MM.1S (cell line): ENCODE measurements at regions not wholly inside any gene's neighbourhood (a gene's known extent, or its start where the extent isn't known, plus 50 kb on each side); places are given as distances from the start of the nearest gene placed in this dataset.

Source experiments
- DNase-seq: peaks from one replicate; pipeline ENCODE4 v3.0.0-alpha.2; 2015
- H2AFZ ChIP-seq: fragments of 300-600 bp; sonication (generic); 2 replicates; pipeline ENCODE4 v1.6.0; 2016; ENCODE audit warnings: antibody characterized with exemption, low read length
- H3F3A ChIP-seq: fragments of 300-600 bp; sonication (generic); 2 replicates; pipeline ENCODE4 v1.6.1; 2016; ENCODE audit warnings: mild to moderate bottlenecking, antibody characterized with exemption, low read length, moderate library complexity, mixed read lengths; ENCODE audit not compliant: insufficient read depth
- H3K27ac ChIP-seq: fragments of 300-600 bp; sonication (generic); 2 replicates; pipeline ENCODE4 v1.5.1; 2016; ENCODE audit warnings: mild to moderate bottlenecking, low read length
- H3K27me3 ChIP-seq: fragments of 300-600 bp; sonication (generic); replicated peaks from 2 replicates; pipeline ENCODE4 v1.6.0; 2016; ENCODE audit warnings: low read length; ENCODE audit not compliant: insufficient read depth
- H3K36me3 ChIP-seq: fragments of 300-600 bp; sonication (generic); replicated peaks from 2 replicates; pipeline ENCODE4 v1.6.1; 2016; ENCODE audit warnings: mild to moderate bottlenecking, low read length, mixed read lengths; ENCODE audit not compliant: insufficient read depth
- H3K4me1 ChIP-seq: fragments of 300-600 bp; sonication (generic); 2 replicates; pipeline ENCODE4 v1.6.1; 2016; ENCODE audit warnings: low read length, mixed read lengths
- H3K4me2 ChIP-seq: fragments of 300-600 bp; sonication (generic); 2 replicates; pipeline ENCODE4 v1.6.0; 2016; ENCODE audit warnings: low read depth, low read length
- H3K4me3 ChIP-seq: fragments of 300-600 bp; sonication (generic); 2 replicates; pipeline ENCODE4 v1.5.1; 2016; ENCODE audit warnings: low read length, mixed read lengths
- H3K79me2 ChIP-seq: fragments of 300-600 bp; sonication (generic); 2 replicates; pipeline ENCODE4 v1.6.1; 2016; ENCODE audit warnings: mixed run types, low read length, mixed read lengths
- H3K9ac ChIP-seq: fragments of 300-600 bp; sonication (generic); 2 replicates; pipeline ENCODE4 v1.6.1; 2016; ENCODE audit warnings: low read length, mixed read lengths
- H3K9me2 ChIP-seq: fragments of 300-600 bp; sonication (generic); replicated peaks from 2 replicates; pipeline ENCODE4 v1.6.1; 2016; ENCODE audit warnings: mild to moderate bottlenecking, low read length, mixed read lengths; ENCODE audit not compliant: insufficient read depth
- H3K9me3 ChIP-seq: fragments of 300-600 bp; sonication (generic); replicated peaks from 2 replicates; pipeline ENCODE4 v1.6.1; 2016; ENCODE audit warnings: mild to moderate bottlenecking, low read length, mixed read lengths; ENCODE audit not compliant: insufficient read depth
- H4K20me1 ChIP-seq: fragments of 300-600 bp; sonication (generic); 2 replicates; pipeline ENCODE4 v1.6.1; 2016; ENCODE audit warnings: mild to moderate bottlenecking, low read length, moderate library complexity, mixed read lengths; ENCODE audit not compliant: insufficient read depth
- EZH2 ChIP-seq: fragments of 300-600 bp; sonication (generic); optimal IDR thresholded peaks from 2 replicates; pipeline ENCODE3; 2017; ENCODE audit warnings: low read depth, mild to moderate bottlenecking, antibody characterized with exemption, low read length, mixed read lengths
- EZH2phosphoT487 ChIP-seq: fragments of 300-600 bp; sonication (generic); IDR thresholded peaks from 2 replicates; pipeline ENCODE4 v1.6.1; 2018; ENCODE audit warnings: antibody characterized with exemption, low read length
- TF ChIP-seq, protein P1 (sequence below): fragments of 300-600 bp; sonication (generic); IDR thresholded peaks from 2 replicates; pipeline ENCODE4 v1.5.1; 2016; ENCODE audit warnings: antibody characterized with exemption, low read length, mixed read lengths

DNA sequence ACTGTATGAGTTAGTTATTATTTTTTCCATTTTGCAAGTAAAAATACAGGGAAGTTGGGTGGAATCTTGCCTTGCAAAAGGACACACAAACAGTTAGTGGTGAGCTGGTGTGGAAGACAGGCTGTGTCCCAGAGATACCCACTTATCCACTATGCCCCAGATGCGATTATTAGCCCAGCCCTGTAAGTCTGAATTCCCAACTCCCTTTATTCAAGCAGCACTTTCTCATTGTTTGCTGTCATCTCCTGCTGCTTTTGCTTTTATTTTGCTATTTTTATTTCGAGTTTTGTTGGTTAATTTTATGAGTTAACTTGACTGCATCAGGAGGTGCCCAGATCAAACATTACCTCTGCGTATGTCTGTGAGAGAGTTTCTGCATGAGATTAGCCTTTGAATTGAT is 239.4 kb downstream of the DOK5 start:
- Histone ChIP-seq H3K9me3 (no peaks in the 10 kb centered on the region), H4K20me1 (no peaks in the 10 kb centered on the region), H3K27ac (no peak overlapping the region), H3K4me2 (no peak overlapping the region), H3K4me3 (no peak overlapping the region), H3F3A (peaks cover 3% of the 10 kb centered on the region; the same call in 1 of the 2 replicates), H3K9me2 (no peaks in the 10 kb centered on the region), H3K79me2 (no peaks in the 10 kb centered on the region), H3K4me1 (peaks cover 20% of the 10 kb centered on the region), H3K27me3 (no peaks in the 10 kb centered on the region), H2AFZ (no peak overlapping the region), H3K9ac (no peak overlapping the region), H3K36me3 (no peaks in the 10 kb centered on the region)
- TF ChIP-seq EZH2 (no peak), EZH2phosphoT487 (no peak)
- TF ChIP-seq, protein P1, sequence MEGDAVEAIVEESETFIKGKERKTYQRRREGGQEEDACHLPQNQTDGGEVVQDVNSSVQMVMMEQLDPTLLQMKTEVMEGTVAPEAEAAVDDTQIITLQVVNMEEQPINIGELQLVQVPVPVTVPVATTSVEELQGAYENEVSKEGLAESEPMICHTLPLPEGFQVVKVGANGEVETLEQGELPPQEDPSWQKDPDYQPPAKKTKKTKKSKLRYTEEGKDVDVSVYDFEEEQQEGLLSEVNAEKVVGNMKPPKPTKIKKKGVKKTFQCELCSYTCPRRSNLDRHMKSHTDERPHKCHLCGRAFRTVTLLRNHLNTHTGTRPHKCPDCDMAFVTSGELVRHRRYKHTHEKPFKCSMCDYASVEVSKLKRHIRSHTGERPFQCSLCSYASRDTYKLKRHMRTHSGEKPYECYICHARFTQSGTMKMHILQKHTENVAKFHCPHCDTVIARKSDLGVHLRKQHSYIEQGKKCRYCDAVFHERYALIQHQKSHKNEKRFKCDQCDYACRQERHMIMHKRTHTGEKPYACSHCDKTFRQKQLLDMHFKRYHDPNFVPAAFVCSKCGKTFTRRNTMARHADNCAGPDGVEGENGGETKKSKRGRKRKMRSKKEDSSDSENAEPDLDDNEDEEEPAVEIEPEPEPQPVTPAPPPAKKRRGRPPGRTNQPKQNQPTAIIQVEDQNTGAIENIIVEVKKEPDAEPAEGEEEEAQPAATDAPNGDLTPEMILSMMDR: no peak
- no peak for DNase-seq

DNA sequence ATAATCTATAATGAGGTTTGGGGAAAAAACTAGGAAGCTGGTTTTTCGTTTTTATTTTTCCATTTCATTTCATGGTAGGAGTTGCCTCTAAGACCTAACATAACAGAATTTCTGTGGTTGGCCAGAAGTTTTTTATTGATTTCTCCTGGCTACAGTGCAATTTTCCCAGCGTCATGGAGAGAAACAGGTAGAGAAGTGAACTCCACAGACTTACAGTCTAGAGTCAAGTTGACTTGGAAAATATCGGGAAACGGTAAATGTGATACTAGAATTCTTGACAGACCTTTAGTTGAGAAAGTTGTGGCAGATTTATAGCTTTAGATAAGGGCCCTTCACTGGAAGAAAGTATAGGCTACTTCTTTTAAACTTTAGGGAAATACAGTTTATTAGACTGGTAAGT is 238.3 kb downstream of the DOK5 start:
- Histone ChIP-seq H3K4me1 (peaks cover 20% of the 10 kb centered on the region), H3K27ac (no peak overlapping the region), H3K4me3 (no peak overlapping the region), H3K9me3 (no peaks in the 10 kb centered on the region), H4K20me1 (no peaks in the 10 kb centered on the region), H3K9me2 (no peaks in the 10 kb centered on the region), H3K36me3 (no peaks in the 10 kb centered on the region), H3K27me3 (no peaks in the 10 kb centered on the region), H3K9ac (no peak overlapping the region), H2AFZ (no peak overlapping the region), H3K79me2 (no peaks in the 10 kb centered on the region), H3K4me2 (no peak overlapping the region), H3F3A (peaks cover 3% of the 10 kb centered on the region; the same call in 1 of the 2 replicates)
- TF ChIP-seq, protein P1: no peak
- no peak for TF ChIP-seq EZH2phosphoT487
- no peak for TF ChIP-seq EZH2
- DNase-seq: no peak

DNA sequence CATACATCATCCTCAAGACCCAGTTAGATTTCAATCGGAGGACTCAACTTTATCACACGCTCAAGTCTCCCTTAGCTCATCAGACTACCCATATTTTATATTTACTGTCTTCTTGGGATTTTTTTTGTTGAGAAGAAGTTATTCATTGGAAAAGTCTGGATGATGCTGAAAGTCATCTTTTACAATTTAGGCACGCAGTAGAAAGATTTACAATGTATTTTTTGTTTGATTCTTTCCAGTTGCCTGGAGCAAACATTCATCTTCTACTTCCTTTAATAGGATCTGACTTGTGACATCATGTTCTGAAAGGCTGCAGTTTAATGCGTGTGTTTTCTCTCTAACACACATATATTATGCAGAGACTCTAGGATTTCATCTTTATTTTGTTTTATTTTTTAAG is 235.7 kb downstream of the DOK5 start:
- no peak overlapping the region for H3K27ac ChIP-seq
- H3K9me3 ChIP-seq: no peaks in the 10 kb centered on the region
- no peaks in the 10 kb centered on the region for H3K79me2 ChIP-seq
- H3K4me2 ChIP-seq: no peak overlapping the region
- H4K20me1 ChIP-seq: no peaks in the 10 kb centered on the region
- H3F3A ChIP-seq: peaks cover 17% of the 10 kb centered on the region
- no peak overlapping the region for H3K4me3 ChIP-seq
- no peaks in the 10 kb centered on the region for H3K36me3 ChIP-seq
- no peak overlapping the region for H3K9ac ChIP-seq
- no peak for DNase-seq
- H3K4me1 ChIP-seq: peaks cover 38% of the 10 kb centered on the region
- no peak for TF ChIP-seq EZH2
- no peak for TF ChIP-seq EZH2phosphoT487
- TF ChIP-seq, protein P1: no peak
- H3K9me2 ChIP-seq: no peaks in the 10 kb centered on the region
- H3K27me3 ChIP-seq: no peaks in the 10 kb centered on the region
- H2AFZ ChIP-seq: no peak overlapping the region
